Ishikawa (cell line): ENCODE measurements at regions not wholly inside any gene's neighbourhood (a gene's known extent, or its start where the extent isn't known, plus 50 kb on each side); places are given as distances from the start of the nearest gene placed in this dataset.

Source experiments
- CEBPB ChIP-seq: IDR thresholded peaks from 2 replicates; pipeline ENCODE4 v1.6.1; 2012
- CREB1 ChIP-seq: IDR thresholded peaks from 2 replicates; pipeline ENCODE4 v1.6.1; 2012; ENCODE audit warnings: low read depth
- EGR1 ChIP-seq: IDR thresholded peaks from 2 replicates; pipeline ENCODE4 v1.6.1; 2012
- EP300 ChIP-seq: IDR thresholded peaks from 2 replicates; pipeline ENCODE4 v1.6.1; 2012; ENCODE audit warnings: borderline replicate concordance
- FOXM1 ChIP-seq: IDR thresholded peaks from 2 replicates; pipeline ENCODE4 v1.6.1; 2012; ENCODE audit warnings: low read depth, borderline replicate concordance
- RAD21 ChIP-seq: IDR thresholded peaks from 2 replicates; pipeline ENCODE4 v1.6.1; 2012; ENCODE audit warnings: low read depth
- TAF1 ChIP-seq: IDR thresholded peaks from 2 replicates; pipeline ENCODE4 v1.6.1; 2012; ENCODE audit warnings: low read depth, mild to moderate bottlenecking
- TCF12 ChIP-seq: IDR thresholded peaks from 2 replicates; pipeline ENCODE4 v1.6.1; 2012; ENCODE audit warnings: low read depth
- TEAD4 ChIP-seq: IDR thresholded peaks from 2 replicates; pipeline ENCODE4 v1.6.1; 2012
- ZBTB7A ChIP-seq: IDR thresholded peaks from 2 replicates; pipeline ENCODE4 v1.6.1; 2012; ENCODE audit warnings: low read depth
- TF ChIP-seq, protein P1 (sequence below): IDR thresholded peaks from 2 replicates; pipeline ENCODE4 v1.6.1; 2012
- TF ChIP-seq, protein P2 (sequence below): IDR thresholded peaks from 2 replicates; pipeline ENCODE4 v1.6.1; 2012
- TF ChIP-seq, protein P3 (sequence below): IDR thresholded peaks from 2 replicates; pipeline ENCODE4 v1.6.1; 2012; ENCODE audit warnings: low read depth, mild to moderate bottlenecking

DNA sequence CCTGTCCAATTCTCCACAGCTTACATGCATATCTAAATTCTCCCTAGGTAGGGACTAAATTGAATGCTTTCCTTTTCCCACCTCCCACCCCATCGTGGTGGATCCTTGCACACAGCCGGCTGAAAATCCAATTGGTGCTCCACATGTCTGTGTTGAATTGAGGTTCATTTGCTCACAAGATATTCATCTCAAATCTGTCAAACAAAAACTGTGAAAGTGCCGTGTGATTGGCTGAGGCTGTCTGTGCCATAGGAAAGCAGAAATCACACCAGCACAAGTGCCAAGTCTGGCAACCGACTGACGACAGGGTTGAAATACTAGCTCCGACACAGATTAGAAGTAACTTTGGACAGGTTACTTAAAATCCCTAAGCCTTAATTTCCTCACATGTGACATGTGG is 823.3 kb downstream of the TDRD15 start:
- TF ChIP-seq EP300 (no peak), CEBPB (no peak), FOXM1 (no peak), RAD21 (no peak), CREB1 (no peak), TAF1 (no peak), EGR1 (no peak), TEAD4 (no peak), ZBTB7A (no peak), TCF12 (no peak)
- TF ChIP-seq, protein P1, sequence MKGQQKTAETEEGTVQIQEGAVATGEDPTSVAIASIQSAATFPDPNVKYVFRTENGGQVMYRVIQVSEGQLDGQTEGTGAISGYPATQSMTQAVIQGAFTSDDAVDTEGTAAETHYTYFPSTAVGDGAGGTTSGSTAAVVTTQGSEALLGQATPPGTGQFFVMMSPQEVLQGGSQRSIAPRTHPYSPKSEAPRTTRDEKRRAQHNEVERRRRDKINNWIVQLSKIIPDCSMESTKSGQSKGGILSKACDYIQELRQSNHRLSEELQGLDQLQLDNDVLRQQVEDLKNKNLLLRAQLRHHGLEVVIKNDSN, result no peak
- TF ChIP-seq, protein P2, sequence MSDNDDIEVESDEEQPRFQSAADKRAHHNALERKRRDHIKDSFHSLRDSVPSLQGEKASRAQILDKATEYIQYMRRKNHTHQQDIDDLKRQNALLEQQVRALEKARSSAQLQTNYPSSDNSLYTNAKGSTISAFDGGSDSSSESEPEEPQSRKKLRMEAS, result no peak
- TF ChIP-seq, protein P3, sequence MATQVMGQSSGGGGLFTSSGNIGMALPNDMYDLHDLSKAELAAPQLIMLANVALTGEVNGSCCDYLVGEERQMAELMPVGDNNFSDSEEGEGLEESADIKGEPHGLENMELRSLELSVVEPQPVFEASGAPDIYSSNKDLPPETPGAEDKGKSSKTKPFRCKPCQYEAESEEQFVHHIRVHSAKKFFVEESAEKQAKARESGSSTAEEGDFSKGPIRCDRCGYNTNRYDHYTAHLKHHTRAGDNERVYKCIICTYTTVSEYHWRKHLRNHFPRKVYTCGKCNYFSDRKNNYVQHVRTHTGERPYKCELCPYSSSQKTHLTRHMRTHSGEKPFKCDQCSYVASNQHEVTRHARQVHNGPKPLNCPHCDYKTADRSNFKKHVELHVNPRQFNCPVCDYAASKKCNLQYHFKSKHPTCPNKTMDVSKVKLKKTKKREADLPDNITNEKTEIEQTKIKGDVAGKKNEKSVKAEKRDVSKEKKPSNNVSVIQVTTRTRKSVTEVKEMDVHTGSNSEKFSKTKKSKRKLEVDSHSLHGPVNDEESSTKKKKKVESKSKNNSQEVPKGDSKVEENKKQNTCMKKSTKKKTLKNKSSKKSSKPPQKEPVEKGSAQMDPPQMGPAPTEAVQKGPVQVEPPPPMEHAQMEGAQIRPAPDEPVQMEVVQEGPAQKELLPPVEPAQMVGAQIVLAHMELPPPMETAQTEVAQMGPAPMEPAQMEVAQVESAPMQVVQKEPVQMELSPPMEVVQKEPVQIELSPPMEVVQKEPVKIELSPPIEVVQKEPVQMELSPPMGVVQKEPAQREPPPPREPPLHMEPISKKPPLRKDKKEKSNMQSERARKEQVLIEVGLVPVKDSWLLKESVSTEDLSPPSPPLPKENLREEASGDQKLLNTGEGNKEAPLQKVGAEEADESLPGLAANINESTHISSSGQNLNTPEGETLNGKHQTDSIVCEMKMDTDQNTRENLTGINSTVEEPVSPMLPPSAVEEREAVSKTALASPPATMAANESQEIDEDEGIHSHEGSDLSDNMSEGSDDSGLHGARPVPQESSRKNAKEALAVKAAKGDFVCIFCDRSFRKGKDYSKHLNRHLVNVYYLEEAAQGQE, result no peak
